ENCODE measurements at regions not wholly inside any gene's neighbourhood (a gene's known extent, or its start where the extent isn't known, plus 50 kb on each side); places are given as distances from the start of the nearest gene placed in this dataset.

DNA sequence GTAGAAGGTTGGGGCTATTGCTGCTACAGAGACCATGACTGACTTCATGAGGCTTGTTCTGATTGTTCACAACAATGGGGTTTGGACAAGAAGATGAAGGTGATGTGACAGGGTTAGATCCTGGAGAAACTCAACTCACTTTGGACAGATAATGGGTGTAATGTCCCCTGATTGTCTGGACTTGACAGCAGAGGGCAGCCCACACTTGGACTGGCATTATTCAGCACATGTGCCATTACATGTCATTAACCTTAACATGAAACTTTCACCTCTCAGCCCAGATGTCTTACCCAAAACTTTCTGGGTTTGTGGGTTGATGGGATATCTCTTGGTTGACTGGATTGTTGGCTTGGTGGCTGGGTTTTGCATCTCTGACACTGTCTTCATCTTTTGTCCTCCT is 101.5 kb downstream of the MXRA5 start:
- TF ChIP-seq TOE1 (CRISPR knock-in tag; IDR thresholded peaks at IDR 0.05) (no peak), CHCHD3 (CRISPR knock-in tag; IDR thresholded peaks at IDR 0.05) (no peak)
